Spleen (tissue), 11 donors: ENCODE measurements at regions not wholly inside any gene's neighbourhood (a gene's known extent, or its start where the extent isn't known, plus 50 kb on each side); places are given as distances from the start of the nearest gene placed in this dataset.

ENCODE experiments used
- DNase-seq: peaks from one replicate; pipeline ENCODE4 v3.0.0-alpha.2; 2020
- H3K27ac ChIP-seq, 8 donors: fragments of 200-600 bp; sonication (generic) in 7 of 8; 1 replicate in 4 of 8; 2 replicates in 4 of 8; pipeline versions ENCODE4 v1.5.0 to v1.8.0; 2016 to 2021; ENCODE audit warnings: inconsistent platforms in 4 of 8, mild to moderate bottlenecking in 4 of 8, moderate library complexity in 1 of 8
- H3K27me3 ChIP-seq, 7 donors: fragments of 200-600 bp; sonication (generic) in 6 of 7; replicated peaks in 1 of 7; 1 replicate in 4 of 7; 2 replicates in 3 of 7; pipeline versions ENCODE4 v1.5.0 to v1.8.0; 2016 to 2021; ENCODE audit warnings: inconsistent platforms in 3 of 7, mild to moderate bottlenecking in 1 of 7
- H3K36me3 ChIP-seq, 6 donors: fragments of 200-600 bp; sonication (generic) in 5 of 6; 1 replicate in 4 of 6; 2 replicates in 2 of 6; pipeline versions ENCODE4 v1.5.0 to v1.8.0; 2016 to 2021; ENCODE audit warnings: inconsistent platforms in 2 of 6
- H3K4me1 ChIP-seq, 6 donors: fragments of 200-600 bp; sonication (generic) in 5 of 6; 1 replicate in 3 of 6; 2 replicates in 3 of 6; pipeline versions ENCODE4 v1.5.0 to v1.8.0; 2016 to 2021; ENCODE audit warnings: inconsistent platforms in 3 of 6
- H3K4me3 ChIP-seq, 8 donors: fragments of 200-600 bp; sonication (generic) in 7 of 8; 1 replicate in 4 of 8; 2 replicates in 4 of 8; pipeline versions ENCODE4 v1.5.0 to v1.8.0; 2016 to 2021; ENCODE audit warnings: inconsistent platforms in 4 of 8, mild to moderate bottlenecking in 4 of 8, moderate library complexity in 2 of 8
- H3K9me3 ChIP-seq, 8 donors: fragments of 200-600 bp; sonication (generic) in 7 of 8; 1 replicate in 4 of 8; 2 replicates in 4 of 8; pipeline versions ENCODE4 v1.5.0 to v1.8.0; 2016 to 2021; ENCODE audit warnings: inconsistent platforms in 4 of 8
- POLR2A ChIP-seq, 3 donors: fragments of 450-650 bp; IDR thresholded peaks; one replicate each; pipeline ENCODE4 v1.5.1; 2017; ENCODE audit warnings: antibody characterized with exemption in 3 of 3, mild to moderate bottlenecking in 1 of 3
- POLR2AphosphoS5 ChIP-seq, 3 donors: sonication (generic); formaldehyde crosslinking; IDR thresholded peaks; one replicate each; pipeline ENCODE4 v1.5.1; 2017; ENCODE audit warnings: antibody characterized with exemption in 3 of 3
- WGBS, 5 donors: extraction: QIAGEN DNeasy Blood & Tissue Kit in 3 of 5; methylation state at CpG; one replicate each; pipeline versions ENCODE4 v1.1.5 to v1.1.7; 2013 to 2018; 5-methylcytosine and 5-hydroxymethylcytosine counted together
- intact Hi-C: fragments of 100-400 bp; cut with DNase I; formaldehyde crosslinking; loops from one replicate; pipeline ENCODE4 v1.15.0; 2023; ENCODE audit warnings: low total_unique reads
- TF ChIP-seq, protein P1 (sequence below), 11 experiments: fragments of 200-600 bp in 7 of 11; fragments of 450-650 bp in 4 of 11; sonication (generic) in 4 of 11; IDR thresholded peaks in 8 of 11; conservative IDR thresholded peaks in 3 of 11; 1 replicate in 7 of 11; 2 replicates in 4 of 11; pipeline versions ENCODE4 v1.4.0 to v1.8.0; 2016 to 2021; ENCODE audit warnings: antibody characterized with exemption in 11 of 11, inconsistent platforms in 4 of 11, mild to moderate bottlenecking in 1 of 11
- donor health status: healthy with polysubstance abuse.
- donor health status: DM: no; HTN: no; CAD: no; lungs with moderate emphysema.
- donor health status: DM: no; HTN: no; CAD: no.
- donor health status: Bipolar disorder and iron deficiency.
- donor health status: healthy.
- donor health status: DM: no; HTN: no; CAD: no.
- donor health status: DM: yes; HTN: yes; CAD: no.

GRCh38 chr13:102978168-102978567, 88.0 kb downstream of the SLC10A2 start:
- Histone ChIP-seq H3K27ac (no peak overlapping the region), H3K9me3 (no peaks in the 10 kb centered on the region), H3K4me1 (no peaks in the 10 kb centered on the region), H3K4me3 (no peak overlapping the region), H3K27me3 (no peaks in the 10 kb centered on the region), H3K36me3 (no peaks in the 10 kb centered on the region)
- intact Hi-C loops: no loop called here
- TF ChIP-seq, protein P1, sequence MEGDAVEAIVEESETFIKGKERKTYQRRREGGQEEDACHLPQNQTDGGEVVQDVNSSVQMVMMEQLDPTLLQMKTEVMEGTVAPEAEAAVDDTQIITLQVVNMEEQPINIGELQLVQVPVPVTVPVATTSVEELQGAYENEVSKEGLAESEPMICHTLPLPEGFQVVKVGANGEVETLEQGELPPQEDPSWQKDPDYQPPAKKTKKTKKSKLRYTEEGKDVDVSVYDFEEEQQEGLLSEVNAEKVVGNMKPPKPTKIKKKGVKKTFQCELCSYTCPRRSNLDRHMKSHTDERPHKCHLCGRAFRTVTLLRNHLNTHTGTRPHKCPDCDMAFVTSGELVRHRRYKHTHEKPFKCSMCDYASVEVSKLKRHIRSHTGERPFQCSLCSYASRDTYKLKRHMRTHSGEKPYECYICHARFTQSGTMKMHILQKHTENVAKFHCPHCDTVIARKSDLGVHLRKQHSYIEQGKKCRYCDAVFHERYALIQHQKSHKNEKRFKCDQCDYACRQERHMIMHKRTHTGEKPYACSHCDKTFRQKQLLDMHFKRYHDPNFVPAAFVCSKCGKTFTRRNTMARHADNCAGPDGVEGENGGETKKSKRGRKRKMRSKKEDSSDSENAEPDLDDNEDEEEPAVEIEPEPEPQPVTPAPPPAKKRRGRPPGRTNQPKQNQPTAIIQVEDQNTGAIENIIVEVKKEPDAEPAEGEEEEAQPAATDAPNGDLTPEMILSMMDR (IDR thresholded peaks at IDR 0.05 in 8 of 11, conservative IDR thresholded peaks at IDR 0.05 in 3 of 11): no peak
- TF ChIP-seq POLR2AphosphoS5 (IDR thresholded peaks at IDR 0.05): no peak
- TF ChIP-seq POLR2A (IDR thresholded peaks at IDR 0.05): no peak
- 86 to 92% (median 86%) methylated on average over 4 of the region's 4 CpGs for whole genome bisulfite sequencing, 5 donors
- DNase-seq: no peak

- TF ChIP-seq POLR2A (IDR thresholded peaks at IDR 0.05) (no peak), POLR2AphosphoS5 (IDR thresholded peaks at IDR 0.05) (no peak)
- intact Hi-C loops: no loop called here
- H3K4me3 ChIP-seq: no peak overlapping the region
- H3K4me1 ChIP-seq: no peaks in the 10 kb centered on the region
- 77 to 96% (median 84%) methylated on average over 2 of the region's 2 CpGs for WGBS, 5 donors
- H3K36me3 ChIP-seq: no peaks in the 10 kb centered on the region
- no peak overlapping the region for H3K27ac ChIP-seq
- H3K27me3 ChIP-seq: no peaks in the 10 kb centered on the region
- no peaks in the 10 kb centered on the region for H3K9me3 ChIP-seq
- no peak for DNase-seq
These were observed 88.7 kb downstream of the SLC10A2 start for GRCh38 chr13:102977471-102977870.

DNA sequence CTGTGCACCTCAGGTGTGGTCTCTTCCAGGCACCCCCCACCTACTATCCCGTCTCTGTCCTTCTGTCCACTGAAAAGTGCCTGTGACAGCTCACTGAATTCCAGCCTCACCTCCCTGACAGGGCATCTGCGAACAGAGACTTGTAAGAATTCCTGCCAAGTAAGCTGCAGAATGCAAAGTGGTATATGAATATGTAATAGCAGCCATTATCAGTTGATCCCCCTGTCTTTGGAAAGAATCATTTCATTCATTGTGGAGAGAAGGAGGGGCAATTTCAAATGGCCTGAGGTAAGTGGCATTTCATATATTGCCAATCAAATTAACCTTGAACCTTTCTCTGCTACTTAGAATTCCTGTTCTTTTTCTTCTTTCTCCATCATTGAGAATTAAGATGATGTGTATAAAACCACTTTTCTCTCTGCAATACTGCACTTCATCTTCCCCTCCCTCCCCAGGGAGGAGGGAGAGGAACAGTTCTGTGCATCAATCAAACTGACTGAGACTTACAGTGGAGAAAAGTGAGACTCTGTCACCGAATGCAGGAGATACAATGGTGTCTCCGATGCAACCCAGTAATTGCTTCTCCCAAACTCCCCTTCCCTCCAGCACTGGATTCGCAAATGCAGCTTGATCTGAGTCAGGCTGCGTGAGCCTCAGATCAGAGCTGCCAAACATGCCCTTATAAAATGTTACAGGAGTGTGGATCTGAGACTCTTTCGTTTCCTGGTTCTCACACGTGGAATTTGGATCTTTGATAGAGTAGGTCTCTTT, 91.7 kb downstream of the SLC10A2 start:
- WGBS, 5 donors: 71 to 86% (median 74%) methylated on average over 8 of the region's 8 CpGs
- intact Hi-C loops: no loop called here
- no peaks in the 10 kb centered on the region for H3K9me3 ChIP-seq

GRCh38 chr13:102972191-102972590, 94.0 kb downstream of the SLC10A2 start:
- WGBS, 5 donors: 86 to 97% (median 91%) methylated on average over 2 of the region's 2 CpGs
- Histone ChIP-seq H3K27me3 (no peaks in the 10 kb centered on the region), H3K9me3 (no peaks in the 10 kb centered on the region), H3K27ac (no peak overlapping the region), H3K36me3 (no peaks in the 10 kb centered on the region), H3K4me1 (no peaks in the 10 kb centered on the region), H3K4me3 (no peak overlapping the region)
- TF ChIP-seq, protein P1 (IDR thresholded peaks at IDR 0.05 in 8 of 11, conservative IDR thresholded peaks at IDR 0.05 in 3 of 11): no peak
- TF ChIP-seq POLR2A (IDR thresholded peaks at IDR 0.05): no peak
- no peak for DNase-seq
- intact Hi-C loops: no loop called here

More for the DNA sequence above, 91.7 kb downstream of the SLC10A2 start:
- no peak for DNase-seq
- Histone ChIP-seq H3K36me3 (no peaks in the 10 kb centered on the region), H3K4me3 (no peak overlapping the region), H3K27ac (no peak overlapping the region), H3K4me1 (no peaks in the 10 kb centered on the region), H3K27me3 (no peaks in the 10 kb centered on the region)
- TF ChIP-seq POLR2AphosphoS5 (IDR thresholded peaks at IDR 0.05) (no peak), POLR2A (IDR thresholded peaks at IDR 0.05) (no peak)
- TF ChIP-seq, protein P1 (IDR thresholded peaks at IDR 0.05 in 8 of 11, conservative IDR thresholded peaks at IDR 0.05 in 3 of 11): no peak
